ENCODE measurements at regions not wholly inside any gene's neighbourhood (a gene's known extent, or its start where the extent isn't known, plus 50 kb on each side); places are given as distances from the start of the nearest gene placed in this dataset.

GRCh38 chr10:43986374-43986773 is 337.7 kb upstream of the ZNF32 start:
- TF ChIP-seq CTCF (IDR thresholded peaks at IDR 0.05) (no peak), POLR2AphosphoS5 (IDR thresholded peaks at IDR 0.05) (no peak)

Data from gastroesophageal sphincter (tissue), 3 donors.